Fibroblast of skin of right biceps (primary cell): ENCODE measurements at regions not wholly inside any gene's neighbourhood (a gene's known extent, or its start where the extent isn't known, plus 50 kb on each side); places are given as distances from the start of the nearest gene placed in this dataset.
"Not testable (repeated sequence)": the region's sequence is repeated elsewhere in the genome, so short reads cannot be mapped to it uniquely, and the experiment has no call there.

Experiments used
- DNase-seq: peaks from one replicate; pipeline ENCODE4 v3.0.0-alpha.2; 2013

GRCh38 chr14:94827711-94828447 lies 58.0 kb upstream of the GSC start:
- no peak for DNase-seq

- no peak for DNase-seq
These were observed 56.9 kb upstream of the GSC start for GRCh38 chr14:94826774-94827173.

GRCh38 chr14:94823556-94824341 lies 53.8 kb upstream of the GSC start:
- no peak for DNase-seq

- DNase-seq, result no peak
These were observed 51.8 kb upstream of the GSC start for GRCh38 chr14:94821705-94822104.

GRCh38 chr14:94820932-94821331 lies 51.0 kb upstream of the GSC start:
- DNase-seq, result not testable (repeated sequence)
